Esophagus (tissue), 2 donors: ENCODE measurements at regions not wholly inside any gene's neighbourhood (a gene's known extent, or its start where the extent isn't known, plus 50 kb on each side); places are given as distances from the start of the nearest gene placed in this dataset.

Experiments used
- H3K27ac ChIP-seq, 2 donors: one replicate each; pipeline ENCODE4 v1.5.1; 2013; ENCODE audit warnings: low read depth in 2 of 2, mild to moderate bottlenecking in 2 of 2, inconsistent platforms in 1 of 2, low read length in 1 of 2, moderate library complexity in 1 of 2
- H3K27me3 ChIP-seq, 2 donors: one replicate each; pipeline ENCODE4 v1.6.1; 2013; ENCODE audit warnings: low read length in 2 of 2, control low read depth in 1 of 2, mild to moderate bottlenecking in 1 of 2; ENCODE audit not compliant: insufficient read depth in 2 of 2, control insufficient read depth in 1 of 2
- H3K36me3 ChIP-seq, 2 donors: one replicate each; pipeline ENCODE4 v1.6.1; 2013; ENCODE audit warnings: low read length in 1 of 2; ENCODE audit not compliant: control insufficient read depth in 2 of 2, insufficient read depth in 2 of 2
- H3K4me1 ChIP-seq, 2 donors: one replicate each; pipeline ENCODE4 v1.6.1; 2013; ENCODE audit warnings: low read length in 1 of 2; ENCODE audit not compliant: control insufficient read depth in 2 of 2, insufficient read depth in 2 of 2
- H3K4me3 ChIP-seq, 2 donors: one replicate each; pipeline ENCODE4 v1.5.1; 2013; ENCODE audit warnings: low read length in 2 of 2, mild to moderate bottlenecking in 2 of 2, low read depth in 1 of 2, moderate library complexity in 1 of 2
- H3K9me3 ChIP-seq, 2 donors: one replicate each; pipeline ENCODE4 v1.6.1; 2013; ENCODE audit warnings: mild to moderate bottlenecking in 2 of 2, low read depth in 1 of 2, low read length in 1 of 2, moderate library complexity in 1 of 2; ENCODE audit not compliant: control insufficient read depth in 2 of 2, insufficient read depth in 1 of 2
- WGBS, 2 donors: extraction: QIAGEN DNeasy Blood & Tissue Kit; methylation state at CpG; one replicate each; pipeline ENCODE4 v1.1.7; 2013; 5-methylcytosine and 5-hydroxymethylcytosine counted together
- donor health status: healthy with polysubstance abuse.
- donor health status: Bipolar disorder and iron deficiency.

- no peaks in the 10 kb centered on the region for H3K4me1 ChIP-seq
- 67 to 70% methylated on average over 7 of the region's 7 CpGs for WGBS, 2 donors
- H3K4me3 ChIP-seq = no peak overlapping the region
- H3K27me3 ChIP-seq = no peaks in the 10 kb centered on the region
- no peak overlapping the region for H3K27ac ChIP-seq
- no peaks in the 10 kb centered on the region for H3K36me3 ChIP-seq
- no peaks in the 10 kb centered on the region for H3K9me3 ChIP-seq
Measured at GRCh38 chr6:98498144-98498775, 336.1 kb upstream of the POU3F2 start.

- H3K36me3 ChIP-seq = no peaks in the 10 kb centered on the region
- H3K9me3 ChIP-seq = no peaks in the 10 kb centered on the region
- no peak overlapping the region for H3K27ac ChIP-seq
- no peaks in the 10 kb centered on the region for H3K27me3 ChIP-seq
- 24 to 32% methylated on average over 3 of the region's 3 CpGs for WGBS, 2 donors
- no peak overlapping the region for H3K4me3 ChIP-seq
- no peaks in the 10 kb centered on the region for H3K4me1 ChIP-seq
Measured at GRCh38 chr6:98498866-98499265, 335.5 kb upstream of the POU3F2 start.

- 72 to 83% methylated on average over 2 of the region's 2 CpGs for WGBS, 2 donors
- no peaks in the 10 kb centered on the region for H3K27me3 ChIP-seq
- no peaks in the 10 kb centered on the region for H3K9me3 ChIP-seq
- no peak overlapping the region for H3K27ac ChIP-seq
- no peaks in the 10 kb centered on the region for H3K36me3 ChIP-seq
- H3K4me1 ChIP-seq = no peaks in the 10 kb centered on the region
- no peak overlapping the region for H3K4me3 ChIP-seq
Measured at GRCh38 chr6:98514073-98514720, 320.2 kb upstream of the POU3F2 start.

GRCh38 chr6:98514796-98515195 lies 319.6 kb upstream of the POU3F2 start:
- 89 to 91% methylated on average over 1 of the region's 1 CpG for WGBS, 2 donors
- H3K4me1 ChIP-seq = no peaks in the 10 kb centered on the region
- H3K27ac ChIP-seq = no peak overlapping the region
- H3K9me3 ChIP-seq = no peaks in the 10 kb centered on the region
- H3K36me3 ChIP-seq = no peaks in the 10 kb centered on the region
- no peak overlapping the region for H3K4me3 ChIP-seq
- no peaks in the 10 kb centered on the region for H3K27me3 ChIP-seq

GRCh38 chr6:98516206-98516605 lies 318.2 kb upstream of the POU3F2 start:
- Histone ChIP-seq H3K9me3 (no peaks in the 10 kb centered on the region), H3K27ac (no peak overlapping the region), H3K4me1 (no peaks in the 10 kb centered on the region), H3K4me3 (no peak overlapping the region), H3K36me3 (no peaks in the 10 kb centered on the region), H3K27me3 (no peaks in the 10 kb centered on the region)
- 54 to 67% methylated on average over 2 of the region's 2 CpGs for WGBS, 2 donors

- Histone ChIP-seq H3K4me3 (no peak overlapping the region), H3K36me3 (no peaks in the 10 kb centered on the region), H3K27ac (no peak overlapping the region), H3K4me1 (no peaks in the 10 kb centered on the region), H3K9me3 (no peaks in the 10 kb centered on the region), H3K27me3 (no peaks in the 10 kb centered on the region)
- WGBS, 2 donors = 32 to 39% methylated on average over 4 of the region's 4 CpGs
Measured at GRCh38 chr6:98516866-98517265, 317.5 kb upstream of the POU3F2 start.

- no peaks in the 10 kb centered on the region for H3K36me3 ChIP-seq
- WGBS, 2 donors = 15 to 18% methylated on average over 3 of the region's 3 CpGs
- H3K9me3 ChIP-seq = peaks cover 0 to 2% of the 10 kb centered on the region in 2 donors
- no peak overlapping the region for H3K4me3 ChIP-seq
- no peaks in the 10 kb centered on the region for H3K27me3 ChIP-seq
- no peaks in the 10 kb centered on the region for H3K4me1 ChIP-seq
- no peak overlapping the region for H3K27ac ChIP-seq
Measured at GRCh38 chr6:98525860-98526259, 308.5 kb upstream of the POU3F2 start.

- 59 to 62% methylated on average over 5 of the region's 5 CpGs for WGBS, 2 donors
Measured at GRCh38 chr6:98526465-98526864, 307.9 kb upstream of the POU3F2 start.

GRCh38 chr6:98529364-98529763 lies 305.0 kb upstream of the POU3F2 start:
- Histone ChIP-seq H3K27me3 (no peaks in the 10 kb centered on the region), H3K9me3 (peaks cover 4 to 5% of the 10 kb centered on the region in 2 donors), H3K4me1 (no peaks in the 10 kb centered on the region), H3K36me3 (no peaks in the 10 kb centered on the region), H3K27ac (no peak overlapping the region), H3K4me3 (no peak overlapping the region)
- 86 to 91% methylated on average over 9 of the region's 9 CpGs for WGBS, 2 donors

More at GRCh38 chr6:98526465-98526864, 307.9 kb upstream of the POU3F2 start:
- H3K9me3 ChIP-seq = peaks cover 0 to 5% of the 10 kb centered on the region in 2 donors
- H3K36me3 ChIP-seq = no peaks in the 10 kb centered on the region
- H3K4me3 ChIP-seq = no peak overlapping the region
- H3K27me3 ChIP-seq = no peaks in the 10 kb centered on the region
- H3K4me1 ChIP-seq = no peaks in the 10 kb centered on the region
- no peak overlapping the region for H3K27ac ChIP-seq

GRCh38 chr6:98530732-98531131 lies 303.6 kb upstream of the POU3F2 start:
- Histone ChIP-seq H3K27me3 (no peaks in the 10 kb centered on the region), H3K36me3 (no peaks in the 10 kb centered on the region), H3K27ac (no peak overlapping the region), H3K4me1 (no peaks in the 10 kb centered on the region), H3K4me3 (no peak overlapping the region), H3K9me3 (peaks cover 4 to 5% of the 10 kb centered on the region in 2 donors)
- WGBS, 2 donors = 64 to 67% methylated on average over 5 of the region's 5 CpGs
